ENCODE measurements at regions not wholly inside any gene's neighbourhood (a gene's known extent, or its start where the extent isn't known, plus 50 kb on each side); places are given as distances from the start of the nearest gene placed in this dataset.
"Not testable (repeated sequence)": the region's sequence is repeated elsewhere in the genome, so short reads cannot be mapped to it uniquely, and the experiment has no call there.

GRCh38 chr16:54727696-54728095 is 203.0 kb upstream of the IRX5 start:
- not testable (repeated sequence) for DNase-seq (ENCODE audit: low read depth)

- no peak for DNase-seq (ENCODE audit: low read depth)
Observed at GRCh38 chr16:54724346-54724925, 206.2 kb upstream of the IRX5 start.

- DNase-seq (ENCODE audit: low read depth) = no peak
Observed at GRCh38 chr16:54722210-54722676, 208.4 kb upstream of the IRX5 start.

GRCh38 chr16:54720259-54720658 is 210.4 kb upstream of the IRX5 start:
- no peak for DNase-seq (ENCODE audit: low read depth)

- DNase-seq (ENCODE audit: low read depth) = no peak
Observed at GRCh38 chr16:54719624-54720023, 211.0 kb upstream of the IRX5 start.

GRCh38 chr16:54718376-54718775 is 212.3 kb upstream of the IRX5 start:
- no peak for DNase-seq (ENCODE audit: low read depth)

- no peak for DNase-seq (ENCODE audit: low read depth)
Observed at GRCh38 chr16:54715011-54715410, 215.7 kb upstream of the IRX5 start.

GRCh38 chr16:54712866-54713265 is 217.8 kb upstream of the IRX5 start:
- DNase-seq (ENCODE audit: low read depth) = no peak

- no peak for DNase-seq (ENCODE audit: low read depth)
Observed at GRCh38 chr16:54707813-54708212, 222.9 kb upstream of the IRX5 start.

- DNase-seq (ENCODE audit: low read depth) = no peak
Observed at GRCh38 chr16:54706406-54706805, 224.3 kb upstream of the IRX5 start.

- DNase-seq (ENCODE audit: low read depth) = no peak
Observed at GRCh38 chr16:54703339-54703738, 227.3 kb upstream of the IRX5 start.

GRCh38 chr16:54699656-54700055 is 231.0 kb upstream of the IRX5 start:
- DNase-seq (ENCODE audit: low read depth) = no peak

GRCh38 chr16:54697677-54698076 is 233.0 kb upstream of the IRX5 start:
- DNase-seq (ENCODE audit: low read depth) = no peak

- no peak for DNase-seq (ENCODE audit: low read depth)
Observed at GRCh38 chr16:54696970-54697369, 233.7 kb upstream of the IRX5 start.

GRCh38 chr16:54696522-54696921 is 234.1 kb upstream of the IRX5 start:
- DNase-seq (ENCODE audit: low read depth) = no peak

- DNase-seq (ENCODE audit: low read depth) = no peak
Observed at GRCh38 chr16:54694651-54695050, 236.0 kb upstream of the IRX5 start.

- no peak for DNase-seq (ENCODE audit: low read depth)
Observed at GRCh38 chr16:54693864-54694263, 236.8 kb upstream of the IRX5 start.

GRCh38 chr16:54690710-54691109 is 240.0 kb upstream of the IRX5 start:
- DNase-seq (ENCODE audit: low read depth) = no peak

GRCh38 chr16:54690306-54690705 is 240.4 kb upstream of the IRX5 start:
- DNase-seq (ENCODE audit: low read depth) = no peak

- no peak for DNase-seq (ENCODE audit: low read depth)
Observed at GRCh38 chr16:54689072-54689865, 241.4 kb upstream of the IRX5 start.

GRCh38 chr16:54688339-54688738 is 242.3 kb upstream of the IRX5 start:
- no peak for DNase-seq (ENCODE audit: low read depth)

GRCh38 chr16:54687043-54687899 is 243.4 kb upstream of the IRX5 start:
- DNase-seq (ENCODE audit: low read depth) = no peak

GRCh38 chr16:54685682-54686081 is 245.0 kb upstream of the IRX5 start:
- no peak for DNase-seq (ENCODE audit: low read depth)
